A673 (cell line): ENCODE measurements at regions not wholly inside any gene's neighbourhood (a gene's known extent, or its start where the extent isn't known, plus 50 kb on each side); places are given as distances from the start of the nearest gene placed in this dataset.
A peak's percentile ranks its signal among the peaks of the same experiment; 100 is the strongest.
"Not testable (repeated sequence)": the region's sequence is repeated elsewhere in the genome, so short reads cannot be mapped to it uniquely, and the experiment has no call there.

Experiments
- BruUV-seq: library from RNA; stranded (reverse); fragments of 400-500 nt; replicated peaks from 2 replicates; lab custom pipeline; 2021; lab: Mats Ljungman, UMichigan
- CTCF ChIA-PET: fragments of 300-600 bp; sonication (Branson Sonifier 250); formaldehyde crosslinking; loops from one replicate; lab custom pipeline; 2022; ENCODE audit warnings: antibody characterized with exemption; lab: Charles Lee
- POLR2A ChIA-PET: fragments of 300-600 bp; sonication (Branson Sonifier 250); formaldehyde crosslinking; loops from one replicate; lab custom pipeline; 2022; ENCODE audit warnings: antibody characterized with exemption; ENCODE audit not compliant: low non-redundant PET; lab: Charles Lee
- DNase-seq: peaks from one replicate; pipeline ENCODE4 v3.0.0-alpha.2; 2015; ENCODE audit warnings: low spot score
- H3K27ac ChIP-seq: fragments of 200-600 bp; sonication (generic); 2 replicates; pipeline ENCODE4 v1.5.1; 2016; ENCODE audit warnings: mixed run types, low read depth, mild to moderate bottlenecking, mixed read lengths, antibody characterized with exemption, low read length; ENCODE audit not compliant: poor library complexity, severe bottlenecking
- H3K27me3 ChIP-seq: fragments of 200-600 bp; sonication (generic); replicated peaks from 2 replicates; pipeline ENCODE4 v1.6.1; 2017; ENCODE audit warnings: mixed run types, low read depth, mild to moderate bottlenecking, mixed read lengths, antibody characterized with exemption, low read length; ENCODE audit not compliant: insufficient read depth, poor library complexity
- H3K36me3 ChIP-seq: fragments of 200-600 bp; sonication (generic); 2 replicates; pipeline ENCODE4 v1.6.1; 2016; ENCODE audit warnings: mixed run types, mild to moderate bottlenecking, mixed read lengths, antibody characterized with exemption, low read length; ENCODE audit not compliant: insufficient read depth, poor library complexity, severe bottlenecking
- H3K4me1 ChIP-seq: fragments of 200-600 bp; sonication (generic); 2 replicates; pipeline ENCODE4 v1.6.1; 2017; ENCODE audit warnings: mixed run types, mild to moderate bottlenecking, mixed read lengths, antibody characterized with exemption, low read length; ENCODE audit not compliant: insufficient read depth, poor library complexity, severe bottlenecking
- H3K4me3 ChIP-seq: fragments of 200-600 bp; sonication (generic); 2 replicates; pipeline ENCODE4 v1.5.1; 2016; ENCODE audit warnings: low read depth, mixed run types, mild to moderate bottlenecking, mixed read lengths, low read length; ENCODE audit not compliant: poor library complexity, severe bottlenecking
- H3K9me3 ChIP-seq: fragments of 200-600 bp; sonication (generic); 2 replicates; pipeline ENCODE4 v1.6.1; 2016; ENCODE audit warnings: mixed run types, low read depth, mild to moderate bottlenecking, mixed read lengths, antibody characterized with exemption, low read length; ENCODE audit not compliant: poor library complexity, severe bottlenecking
- CTCF ChIP-seq: fragments of 300-800, 200-600 bp; sonication (generic); conservative IDR thresholded peaks from 2 replicates; pipeline ENCODE4 v1.5.1; 2017; ENCODE audit warnings: low read depth, mild to moderate bottlenecking, antibody characterized with exemption, low read length, moderate library complexity, mixed read lengths
- EZH2 ChIP-seq: fragments of 200-600 bp; sonication (generic); IDR thresholded peaks from 2 replicates; pipeline ENCODE4 v1.6.1; 2017; ENCODE audit warnings: borderline replicate concordance, low read depth, mild to moderate bottlenecking, mixed read lengths, antibody characterized with exemption, low read length; ENCODE audit not compliant: poor library complexity, severe bottlenecking
- intact Hi-C: fragments of 100-400 bp; cut with micrococcal nuclease; formaldehyde crosslinking; loops from one replicate; pipeline ENCODE4 v1.10.0; 2022; ENCODE audit not compliant: unreplicated experiment

- H3K4me1 ChIP-seq, result no peaks in the 10 kb centered on the region
- no peaks in the 10 kb centered on the region for H3K9me3 ChIP-seq
- TF ChIP-seq EZH2 (no peak), CTCF (no peak)
- intact Hi-C loops, result no loop called here
- H3K27me3 ChIP-seq, result no peaks in the 10 kb centered on the region
- peak; percentile 82 for DNase-seq
- POLR2A ChIA-PET, result no interaction called here
- H3K36me3 ChIP-seq, result no peaks in the 10 kb centered on the region
- CTCF ChIA-PET, result interaction anchor here (0.5 kb wide), 1 partner anchor 51 kb away, joined by 6 read pairs; no protein-coding TSS in a partner anchor
- H3K27ac ChIP-seq, result no peak overlapping the region
- BruUV-seq, result no TSS peak
- H3K4me3 ChIP-seq, result no peak overlapping the region
These were observed 111.4 kb upstream of the GRAMD1B start for GRCh38 chr11:123318623-123319022.

GRCh38 chr11:123318132-123318531 is 111.9 kb upstream of the GRAMD1B start:
- H3K4me1 ChIP-seq, H3K27ac ChIP-seq, intact Hi-C loops, DNase-seq, CTCF ChIA-PET, H3K36me3 ChIP-seq, H3K27me3 ChIP-seq, POLR2A ChIA-PET, H3K4me3 ChIP-seq, H3K9me3 ChIP-seq, BruUV-seq: not testable (repeated sequence)

- intact Hi-C loops, result no loop called here
- ChIA-PET CTCF (no interaction called here), POLR2A (no interaction called here)
- H3K36me3 ChIP-seq, result no peaks in the 10 kb centered on the region
- no peaks in the 10 kb centered on the region for H3K9me3 ChIP-seq
- no peaks in the 10 kb centered on the region for H3K4me1 ChIP-seq
- TF ChIP-seq CTCF (no peak), EZH2 (no peak)
- DNase-seq, result no peak
- no peaks in the 10 kb centered on the region for H3K27me3 ChIP-seq
- no TSS peak for BruUV-seq
- no peak overlapping the region for H3K27ac ChIP-seq
- H3K4me3 ChIP-seq, result no peak overlapping the region
These were observed 114.1 kb upstream of the GRAMD1B start for GRCh38 chr11:123316003-123316402.

- intact Hi-C loops, result no loop called here
- BruUV-seq, result no TSS peak
- H3K4me3 ChIP-seq, result no peak overlapping the region
- H3K27me3 ChIP-seq, result no peaks in the 10 kb centered on the region
- H3K27ac ChIP-seq, result no peak overlapping the region
- H3K9me3 ChIP-seq, result no peaks in the 10 kb centered on the region
- POLR2A ChIA-PET, result no interaction called here
- no peaks in the 10 kb centered on the region for H3K4me1 ChIP-seq
- DNase-seq, result no peak
- CTCF ChIA-PET, result no interaction called here
- TF ChIP-seq CTCF (no peak), EZH2 (no peak)
- no peaks in the 10 kb centered on the region for H3K36me3 ChIP-seq
These were observed 115.1 kb upstream of the GRAMD1B start for GRCh38 chr11:123314972-123315371.
